GM23248 (cell line): ENCODE measurements at regions not wholly inside any gene's neighbourhood (a gene's known extent, or its start where the extent isn't known, plus 50 kb on each side); places are given as distances from the start of the nearest gene placed in this dataset.

Source experiments
- DNase-seq: peaks from one replicate; pipeline ENCODE4 v3.0.0-alpha.2; 2015
- H2AFZ ChIP-seq: fragments of 200-600 bp; sonication (generic); 2 replicates; pipeline ENCODE4 v1.6.1; 2016; ENCODE audit warnings: antibody characterized with exemption
- H3F3A ChIP-seq: fragments of 200-600 bp; sonication (generic); 2 replicates; pipeline ENCODE4 v1.6.1; 2016; ENCODE audit warnings: mild to moderate bottlenecking, antibody characterized with exemption, mixed run types; ENCODE audit not compliant: insufficient read depth
- H3K27ac ChIP-seq: fragments of 200-600 bp; sonication (generic); 2 replicates; pipeline ENCODE4 v1.5.1; 2016; ENCODE audit warnings: mild to moderate bottlenecking
- H3K27me3 ChIP-seq: fragments of 200-600 bp; sonication (generic); replicated peaks from 2 replicates; pipeline ENCODE4 v1.6.1; 2016; ENCODE audit warnings: mild to moderate bottlenecking; ENCODE audit not compliant: insufficient read depth
- H3K36me3 ChIP-seq: fragments of 200-600 bp; sonication (generic); 2 replicates; pipeline ENCODE4 v1.6.1; 2016; ENCODE audit warnings: low read depth, mild to moderate bottlenecking
- H3K4me1 ChIP-seq: fragments of 200-600 bp; sonication (generic); 2 replicates; pipeline ENCODE4 v1.6.1; 2016; ENCODE audit warnings: mild to moderate bottlenecking; ENCODE audit not compliant: insufficient read depth
- H3K4me2 ChIP-seq: fragments of 200-600 bp; sonication (generic); one replicate; pipeline ENCODE4 v1.6.1; 2016; ENCODE audit warnings: mild to moderate bottlenecking; ENCODE audit not compliant: unreplicated experiment
- H3K4me3 ChIP-seq: fragments of 200-600 bp; sonication (generic); 2 replicates; pipeline ENCODE4 v1.5.1; 2016; ENCODE audit warnings: mild to moderate bottlenecking
- H3K79me2 ChIP-seq: fragments of 200-600 bp; sonication (generic); 2 replicates; pipeline ENCODE4 v1.6.1; 2016; ENCODE audit warnings: mild to moderate bottlenecking; ENCODE audit not compliant: insufficient read depth
- H3K9ac ChIP-seq: fragments of 200-600 bp; sonication (generic); 2 replicates; pipeline ENCODE4 v1.6.1; 2016; ENCODE audit warnings: mild to moderate bottlenecking
- H3K9me2 ChIP-seq: fragments of 200-600 bp; sonication (generic); 2 replicates; pipeline ENCODE4 v1.6.1; 2016; ENCODE audit warnings: mixed run types, mild to moderate bottlenecking, moderate library complexity; ENCODE audit not compliant: insufficient read depth
- H3K9me3 ChIP-seq: fragments of 200-600 bp; sonication (generic); one replicate; pipeline ENCODE4 v1.6.1; 2017; ENCODE audit warnings: low read depth
- H4K20me1 ChIP-seq: fragments of 200-600 bp; sonication (generic); 2 replicates; pipeline ENCODE4 v1.6.0; 2016; ENCODE audit not compliant: insufficient read depth
- EZH2 ChIP-seq: fragments of 200-600 bp; sonication (generic); IDR thresholded peaks from 2 replicates; pipeline ENCODE4 v1.6.1; 2018; ENCODE audit warnings: antibody characterized with exemption, mild to moderate bottlenecking; ENCODE audit not compliant: insufficient read depth, poor library complexity, severe bottlenecking
- EZH2phosphoT487 ChIP-seq: fragments of 200-600 bp; sonication (generic); IDR thresholded peaks from 2 replicates; pipeline ENCODE4 v1.6.1; 2018; ENCODE audit warnings: antibody characterized with exemption, moderate library complexity, mild to moderate bottlenecking, low read depth; ENCODE audit not compliant: insufficient read depth
- WGBS, 2 experiments: methylation state at CpG; one replicate each; pipeline ENCODE4 v1.1.6; 2015 to 2017; ENCODE audit warnings: low lambda C conversion rate in 2 of 2, low coverage in 1 of 2; ENCODE audit errors: missing lambda C conversion rate in 2 of 2; 5-methylcytosine and 5-hydroxymethylcytosine counted together
- in situ Hi-C: fragments of 300-500 bp; cut with MboI; formaldehyde crosslinking; loops from 2 replicates; pipeline ENCODE4 v1.15.0; 2020

DNA sequence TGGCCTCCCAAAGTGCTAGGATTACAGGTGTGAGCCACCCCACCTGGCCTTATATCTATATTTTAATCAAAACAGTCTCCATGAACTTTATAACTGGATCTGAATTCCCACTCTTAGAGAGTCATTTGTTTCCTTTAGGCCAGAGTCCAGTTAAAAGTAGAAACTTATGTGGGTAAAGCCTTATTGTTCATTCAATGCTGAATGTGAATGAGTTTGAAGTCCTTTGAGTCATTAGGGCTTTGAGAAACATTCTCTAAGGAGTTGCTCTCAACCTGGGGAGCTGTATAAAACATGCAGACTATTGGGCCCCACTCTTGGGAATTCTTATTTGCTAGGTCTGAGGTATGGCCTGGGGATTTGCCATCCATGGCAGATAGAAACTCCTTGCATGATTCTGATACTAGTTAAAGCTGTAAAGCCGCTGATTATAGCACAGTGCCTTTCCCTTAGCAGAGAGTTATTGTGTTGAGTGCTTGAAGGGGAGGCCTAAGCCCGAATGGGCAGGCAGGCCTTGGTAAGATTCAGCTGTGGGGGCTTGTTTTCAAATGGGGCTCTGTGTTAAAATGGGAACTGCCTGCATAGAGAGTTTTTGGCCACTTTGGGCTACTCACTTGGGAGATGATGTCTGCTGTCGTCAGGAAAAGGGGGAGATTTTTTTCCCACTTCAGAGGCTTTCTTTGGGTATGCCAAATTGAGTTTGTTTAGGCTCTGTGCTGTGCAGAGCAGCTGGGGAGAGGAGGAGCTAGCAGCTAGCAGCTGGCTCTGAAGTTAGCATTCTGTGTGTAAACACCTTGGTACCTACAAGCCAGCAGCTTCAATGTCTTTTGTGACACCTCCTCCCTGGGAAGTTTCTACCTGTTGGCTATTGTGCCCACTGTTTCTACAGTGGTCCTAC lies 117.5 kb downstream of the DACT1 start:
- no peak overlapping the region for H3K4me3 ChIP-seq
- H3K27ac ChIP-seq: no peak overlapping the region
- no peaks in the 10 kb centered on the region for H3K9me2 ChIP-seq
- no peaks in the 10 kb centered on the region for H3K79me2 ChIP-seq
- in situ Hi-C loops: no loop called here
- no peaks in the 10 kb centered on the region for H3K36me3 ChIP-seq
- WGBS, 2 experiments: 96 to 100% methylated on average over 3 of the region's 3 CpGs
- no peak for TF ChIP-seq EZH2phosphoT487
- TF ChIP-seq EZH2: no peak
- DNase-seq: peak; percentile 56
- H3K4me2 ChIP-seq: no peak overlapping the region
- no peaks in the 10 kb centered on the region for H3K9me3 ChIP-seq
- H3K9ac ChIP-seq: no peak overlapping the region
- H3K27me3 ChIP-seq: no peaks in the 10 kb centered on the region
- H2AFZ ChIP-seq: no peak overlapping the region
- no peaks in the 10 kb centered on the region for H3F3A ChIP-seq
- no peaks in the 10 kb centered on the region for H4K20me1 ChIP-seq
- peaks cover 25% of the 10 kb centered on the region for H3K4me1 ChIP-seq

DNA sequence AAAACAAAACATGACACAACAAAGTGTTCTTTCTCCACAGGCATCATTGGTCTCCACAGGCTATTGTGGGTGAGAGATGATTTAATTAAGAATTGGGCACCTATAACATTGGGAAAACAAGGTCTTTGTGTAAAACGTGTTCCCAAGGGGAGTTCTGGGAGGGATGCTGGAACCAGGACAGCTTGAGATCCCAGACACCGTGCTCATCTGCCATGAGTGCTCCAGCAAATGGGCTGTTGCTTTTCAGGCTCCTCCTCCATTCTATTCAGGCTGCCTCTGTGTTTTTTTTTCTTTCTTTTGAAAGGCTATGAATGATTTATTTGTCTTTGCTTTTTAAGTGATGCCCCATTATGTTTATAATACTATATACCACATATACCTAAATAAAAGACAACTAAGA lies 122.4 kb downstream of the DACT1 start:
- no peaks in the 10 kb centered on the region for H3K9me2 ChIP-seq
- no peaks in the 10 kb centered on the region for H3K27me3 ChIP-seq
- no peak overlapping the region for H3K4me3 ChIP-seq
- H3K79me2 ChIP-seq: no peaks in the 10 kb centered on the region
- no peaks in the 10 kb centered on the region for H3K9me3 ChIP-seq
- in situ Hi-C loops: no loop called here
- no peak overlapping the region for H3K9ac ChIP-seq
- peaks cover 10% of the 10 kb centered on the region; the same call in 1 of the 2 replicates for H3K4me1 ChIP-seq
- no peak overlapping the region for H3K4me2 ChIP-seq
- no peaks in the 10 kb centered on the region for H4K20me1 ChIP-seq
- TF ChIP-seq EZH2 (no peak), EZH2phosphoT487 (no peak)
- no peak for DNase-seq
- H3F3A ChIP-seq: no peaks in the 10 kb centered on the region
- no peak overlapping the region for H3K27ac ChIP-seq
- 42 to 56% methylated on average over 2 of the region's 2 CpGs for WGBS, 2 experiments
- H3K36me3 ChIP-seq: no peaks in the 10 kb centered on the region
- no peak overlapping the region for H2AFZ ChIP-seq

GRCh38 chr14:58762629-58763028 lies 124.9 kb downstream of the DACT1 start:
- Histone ChIP-seq H3K4me3 (no peak overlapping the region), H3K9me3 (no peaks in the 10 kb centered on the region), H3K4me2 (no peak overlapping the region), H2AFZ (no peak overlapping the region), H3K9me2 (no peaks in the 10 kb centered on the region), H4K20me1 (no peaks in the 10 kb centered on the region), H3K27ac (no peak overlapping the region), H3K36me3 (no peaks in the 10 kb centered on the region), H3F3A (no peaks in the 10 kb centered on the region), H3K4me1 (no peaks in the 10 kb centered on the region), H3K79me2 (no peaks in the 10 kb centered on the region), H3K9ac (no peak overlapping the region), H3K27me3 (no peaks in the 10 kb centered on the region)
- no peak for DNase-seq
- in situ Hi-C loops: no loop called here
- TF ChIP-seq EZH2phosphoT487 (no peak), EZH2 (no peak)
- WGBS, 2 experiments: 95 to 98% methylated on average over 1 of the region's 1 CpG

DNA sequence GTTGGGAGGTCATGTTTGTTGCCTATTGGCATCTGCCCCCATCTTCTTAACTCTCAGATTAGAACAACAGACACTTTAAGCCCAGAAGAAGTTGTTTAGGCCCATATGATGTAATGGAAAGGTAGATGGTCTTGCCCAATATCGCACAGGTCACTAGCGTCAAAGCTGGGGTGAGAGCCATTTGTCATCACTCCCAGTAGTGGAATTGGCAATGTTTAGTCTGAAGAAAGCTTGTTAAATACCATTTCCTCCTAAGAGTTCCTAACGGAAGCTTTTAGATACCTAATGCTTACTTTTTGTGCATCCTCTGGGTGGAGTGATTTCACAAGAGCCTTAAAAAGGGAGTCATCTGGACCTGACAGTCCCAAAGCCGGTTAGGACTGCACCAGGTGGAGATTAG lies 125.4 kb downstream of the DACT1 start:
- Histone ChIP-seq H3K27ac (no peak overlapping the region), H4K20me1 (no peaks in the 10 kb centered on the region), H3K79me2 (no peaks in the 10 kb centered on the region), H3F3A (no peaks in the 10 kb centered on the region), H3K9me3 (no peaks in the 10 kb centered on the region), H3K9me2 (no peaks in the 10 kb centered on the region), H3K9ac (no peak overlapping the region), H3K4me2 (no peak overlapping the region), H3K27me3 (no peaks in the 10 kb centered on the region), H2AFZ (no peak overlapping the region), H3K4me1 (no peaks in the 10 kb centered on the region), H3K4me3 (no peak overlapping the region), H3K36me3 (no peaks in the 10 kb centered on the region)
- no peak for TF ChIP-seq EZH2phosphoT487
- TF ChIP-seq EZH2: no peak
- 86 to 87% methylated on average over 4 of the region's 4 CpGs for WGBS, 2 experiments
- no peak for DNase-seq
- in situ Hi-C loops: no loop called here
